H1 (cell line): ENCODE measurements at regions not wholly inside any gene's neighbourhood (a gene's known extent, or its start where the extent isn't known, plus 50 kb on each side); places are given as distances from the start of the nearest gene placed in this dataset.

Experiments
- CTCF ChIA-PET: fragments of 300-600 bp; sonication (Branson Sonifier 250); formaldehyde crosslinking; loops from one replicate; lab custom pipeline; 2021; ENCODE audit not compliant: partially characterized antibody; lab: Charles Lee
- POLR2A ChIA-PET: fragments of 300-600 bp; sonication (Branson Sonifier 250); formaldehyde crosslinking; loops from one replicate; lab custom pipeline; 2021; ENCODE audit warnings: inconsistent platforms; ENCODE audit not compliant: partially characterized antibody; lab: Charles Lee
- DNase-seq, 2 experiments: peaks; one replicate each; pipeline versions ENCODE4 v3.0.0 to v3.0.0-alpha.2; 2010 to 2022; ENCODE audit warnings: low spot score in 2 of 2, low read depth in 1 of 2, mixed read lengths in 1 of 2
- FAIRE-seq: peaks from 2 replicates; lab custom pipeline; 2011; peaks lifted over from hg19 to GRCh38; lab: Jason Lieb, UNC
- H2AFZ ChIP-seq: 2 replicates; pipeline ENCODE4 v1.8.1; 2012; ENCODE audit warnings: low read length, inconsistent platforms
- H2AK5ac ChIP-seq: 2 replicates; pipeline ENCODE4 v1.6.1; 2013; ENCODE audit warnings: low read depth, low read length
- H2BK120ac ChIP-seq: replicated peaks from 2 replicates; pipeline ENCODE3; 2013; ENCODE audit warnings: low read depth, low read length, inconsistent platforms
- H2BK12ac ChIP-seq: 2 replicates; pipeline ENCODE4 v1.6.1; 2013; ENCODE audit warnings: low read depth, low read length
- H2BK15ac ChIP-seq: 2 replicates; pipeline ENCODE4 v1.6.1; 2013; ENCODE audit warnings: low read length
- H2BK20ac ChIP-seq: 2 replicates; pipeline ENCODE4 v1.6.1; 2013; ENCODE audit warnings: low read length
- H2BK5ac ChIP-seq: 2 replicates; pipeline ENCODE4 v1.6.1; 2013; ENCODE audit warnings: low read depth, low read length
- H3K14ac ChIP-seq: 2 replicates; pipeline ENCODE4 v1.6.1; 2013; ENCODE audit warnings: inconsistent platforms; ENCODE audit not compliant: insufficient read length
- H3K18ac ChIP-seq: 2 replicates; pipeline ENCODE4 v1.6.1; 2013; ENCODE audit warnings: low read length; ENCODE audit errors: extremely low read depth
- H3K23ac ChIP-seq: 2 replicates; pipeline ENCODE4 v1.6.1; 2013; ENCODE audit warnings: inconsistent platforms; ENCODE audit not compliant: insufficient read length
- H3K23me2 ChIP-seq: 2 replicates; pipeline ENCODE4 v1.6.1; 2013; ENCODE audit warnings: low read depth, low read length
- H3K27ac ChIP-seq: 2 replicates; pipeline ENCODE4 v1.6.1; 2011; ENCODE audit warnings: low read depth, low read length, inconsistent platforms
- H3K27me3 ChIP-seq, 4 experiments: replicated peaks in 1 of 4; 1 replicate in 1 of 4; 2 replicates in 3 of 4; pipeline versions ENCODE4 v1.6.1 to v1.8.1; 2011 to 2013; ENCODE audit warnings: low read length in 3 of 4, mild to moderate bottlenecking in 3 of 4, inconsistent platforms in 2 of 4, mixed read lengths in 2 of 4, moderate library complexity in 1 of 4; ENCODE audit not compliant: control insufficient read depth in 3 of 4, insufficient read depth in 3 of 4; ENCODE audit errors: extremely low read depth in 1 of 4
- H3K36me3 ChIP-seq, 4 experiments: 2 replicates each; pipeline versions ENCODE4 v1.6.1 to v1.8.1; 2011 to 2013; ENCODE audit warnings: mild to moderate bottlenecking in 4 of 4, low read length in 3 of 4, moderate library complexity in 2 of 4, control low read depth in 1 of 4, inconsistent platforms in 1 of 4; ENCODE audit not compliant: insufficient read depth in 4 of 4, control insufficient read depth in 2 of 4
- H3K4ac ChIP-seq: replicated peaks from 2 replicates; pipeline ENCODE3; 2013; ENCODE audit warnings: low read length, low read depth, mixed read lengths, inconsistent platforms; ENCODE audit not compliant: insufficient read length
- H3K4me1 ChIP-seq, 4 experiments: replicated peaks in 1 of 4; 1 replicate in 1 of 4; 2 replicates in 3 of 4; pipeline versions ENCODE4 v1.6.1 to v1.8.1; 2011 to 2013; ENCODE audit warnings: low read length in 3 of 4, inconsistent platforms in 2 of 4, mixed read lengths in 1 of 4; ENCODE audit not compliant: insufficient read depth in 4 of 4, control insufficient read depth in 3 of 4
- H3K4me2 ChIP-seq, 2 experiments: 2 replicates each; pipeline versions ENCODE4 v1.6.1 to v1.8.1; 2011 to 2013; ENCODE audit warnings: low read depth in 2 of 2, low read length in 2 of 2, control low read depth in 1 of 2, inconsistent platforms in 1 of 2, mild to moderate bottlenecking in 1 of 2; ENCODE audit not compliant: insufficient read depth in 1 of 2
- H3K4me3 ChIP-seq, 4 experiments: fragments of 200-600, 300-600 bp in 1 of 4; sonication (generic), shearing (Covaris generic), sonication (Bioruptor Twin) in 1 of 4; 2 replicates each; pipeline versions ENCODE4 v1.5.1 to v1.8.1; 2011 to 2016; ENCODE audit warnings: low read length in 4 of 4, low read depth in 3 of 4, control low read depth in 2 of 4, inconsistent platforms in 2 of 4, mild to moderate bottlenecking in 2 of 4, mixed read lengths in 1 of 4, moderate library complexity in 1 of 4; ENCODE audit not compliant: insufficient read depth in 2 of 4; ENCODE audit errors: extremely low read depth in 1 of 4
- H3K56ac ChIP-seq: replicated peaks from 2 replicates; pipeline ENCODE3; 2013; ENCODE audit warnings: low read depth, mild to moderate bottlenecking, mixed read lengths, low read length, inconsistent platforms; ENCODE audit not compliant: insufficient read length
- H3K79me1 ChIP-seq: 2 replicates; pipeline ENCODE4 v1.6.1; 2013; ENCODE audit warnings: low read depth, low read length, control low read depth
- H3K79me2 ChIP-seq, 2 experiments: 2 replicates each; pipeline versions ENCODE4 v1.6.1 to v1.8.1; 2012 to 2013; ENCODE audit warnings: low read length in 2 of 2, mild to moderate bottlenecking in 2 of 2, inconsistent platforms in 1 of 2; ENCODE audit not compliant: insufficient read depth in 2 of 2, control insufficient read depth in 1 of 2
- H3K9ac ChIP-seq, 4 experiments: replicated peaks in 1 of 4; 1 replicate in 1 of 4; 2 replicates in 3 of 4; pipeline versions ENCODE4 v1.6.1 to v1.8.1; 2011 to 2013; ENCODE audit warnings: low read depth in 3 of 4, low read length in 3 of 4, control low read depth in 2 of 4, mild to moderate bottlenecking in 2 of 4, moderate library complexity in 2 of 4, inconsistent platforms in 1 of 4; ENCODE audit errors: extremely low read depth in 1 of 4
- H3K9me3 ChIP-seq, 2 experiments: 2 replicates each; pipeline versions ENCODE4 v1.6.1 to v1.8.1; 2012 to 2013; ENCODE audit warnings: mild to moderate bottlenecking in 2 of 2, moderate library complexity in 2 of 2, control low read depth in 1 of 2, inconsistent platforms in 1 of 2, low read depth in 1 of 2, low read length in 1 of 2, mixed read lengths in 1 of 2; ENCODE audit not compliant: insufficient read depth in 2 of 2
- H4K20me1 ChIP-seq, 2 experiments: replicated peaks in 1 of 2; 2 replicates each; pipeline versions ENCODE3 to v1.8.1; 2011 to 2013; ENCODE audit warnings: inconsistent platforms in 2 of 2, low read length in 2 of 2, mild to moderate bottlenecking in 1 of 2; ENCODE audit not compliant: insufficient read depth in 2 of 2, control insufficient read depth in 1 of 2
- H4K5ac ChIP-seq: 2 replicates; pipeline ENCODE4 v1.6.1; 2013; ENCODE audit warnings: low read length, low read depth, mixed read lengths, inconsistent platforms; ENCODE audit not compliant: insufficient read length
- H4K8ac ChIP-seq: 2 replicates; pipeline ENCODE4 v1.8.0; 2013; ENCODE audit warnings: mild to moderate bottlenecking, moderate library complexity, low read length, inconsistent platforms; ENCODE audit not compliant: insufficient read depth; ENCODE audit errors: extremely low read depth
- H4K91ac ChIP-seq: replicated peaks from 2 replicates; pipeline ENCODE3; 2013; ENCODE audit warnings: low read length, mixed read lengths, inconsistent platforms; ENCODE audit not compliant: insufficient read length
- ASH2L ChIP-seq: fragments of 200-600, 300-600 bp; sonication (generic); IDR thresholded peaks from one replicate; pipeline ENCODE4 v1.7.1; 2017; ENCODE audit warnings: low read length
- ATF2 ChIP-seq: IDR thresholded peaks from 2 replicates; pipeline ENCODE4 v1.6.1; 2012; ENCODE audit warnings: low read length, inconsistent platforms
- ATF3 ChIP-seq: IDR thresholded peaks from 2 replicates; pipeline ENCODE4 v1.6.1; 2011; ENCODE audit warnings: low read depth, mild to moderate bottlenecking, low read length; ENCODE audit not compliant: insufficient read depth
- BACH1 ChIP-seq: IDR thresholded peaks from 2 replicates; pipeline ENCODE4 v1.6.1; 2012; ENCODE audit warnings: low read length, improper control_type of control experiment
- CHD2 ChIP-seq: IDR thresholded peaks from 2 replicates; pipeline ENCODE4 v1.6.1; 2012; ENCODE audit warnings: low read length, improper control_type of control experiment
- EGR1 ChIP-seq: IDR thresholded peaks from 2 replicates; pipeline ENCODE4 v1.6.1; 2011; ENCODE audit warnings: low read depth, low read length, borderline replicate concordance
- FOSL1 ChIP-seq: IDR thresholded peaks from 2 replicates; pipeline ENCODE4 v1.6.1; 2011; ENCODE audit warnings: mild to moderate bottlenecking, low read depth, low read length, moderate library complexity; ENCODE audit not compliant: insufficient read depth
- GABPA ChIP-seq: IDR thresholded peaks from 2 replicates; pipeline ENCODE4 v1.6.1; 2011; ENCODE audit warnings: mild to moderate bottlenecking, low read length, moderate library complexity, borderline replicate concordance; ENCODE audit not compliant: insufficient read depth
- GTF2F1 ChIP-seq: IDR thresholded peaks from 2 replicates; pipeline ENCODE4 v1.6.1; 2012; ENCODE audit warnings: low read depth, low read length, improper control_type of control experiment, borderline replicate concordance
- HDAC2 ChIP-seq, 2 experiments: fragments of 300-600 bp in 1 of 2; sonication (generic) in 1 of 2; IDR thresholded peaks; 2 replicates each; pipeline ENCODE4 v1.6.1; 2011 to 2012; ENCODE audit warnings: low read depth in 2 of 2, low read length in 2 of 2, mild to moderate bottlenecking in 2 of 2, moderate library complexity in 2 of 2, borderline replicate concordance in 1 of 2, inconsistent platforms in 1 of 2
- SP1 ChIP-seq: IDR thresholded peaks from 2 replicates; pipeline ENCODE4 v1.6.1; 2011; ENCODE audit warnings: low read depth, low read length
- TBP ChIP-seq: IDR thresholded peaks from 2 replicates; pipeline ENCODE4 v1.6.1; 2011; ENCODE audit warnings: low read depth, low read length, improper control_type of control experiment
- WGBS, 2 experiments: shearing (Covaris generic) in 1 of 2; methylation state at CpG; one replicate each; pipeline versions ENCODE4 v1.1.6 to v1.1.7; 2013 to 2015; ENCODE audit warnings: low lambda C conversion rate in 2 of 2, mixed read lengths in 2 of 2, inconsistent platforms in 1 of 2, low coverage in 1 of 2, missing lambda C conversion rate in 1 of 2; ENCODE audit not compliant: insufficient replicate concordance in 2 of 2, insufficient coverage in 1 of 2, insufficient read length in 1 of 2; ENCODE audit errors: extremely low coverage in 1 of 2, missing lambda C conversion rate in 1 of 2; 5-methylcytosine and 5-hydroxymethylcytosine counted together

- Histone ChIP-seq H4K5ac (no peak overlapping the region), H4K20me1 (no peaks in the 10 kb centered on the region), H4K91ac (no peak overlapping the region), H3K27ac (no peak overlapping the region), H4K8ac (no peak overlapping the region), H3K56ac (no peak overlapping the region), H3K4me3 (no peak overlapping the region), H3K23me2 (no peaks in the 10 kb centered on the region), H2BK120ac (no peak overlapping the region), H3K27me3 (no peaks in the 10 kb centered on the region), H2BK12ac (no peak overlapping the region), H2AK5ac (no peak overlapping the region), H3K4me2 (no peak overlapping the region), H3K18ac (no peak overlapping the region), H3K79me1 (no peaks in the 10 kb centered on the region), H3K14ac (no peak overlapping the region), H3K9me3 (no peaks in the 10 kb centered on the region), H3K79me2 (no peaks in the 10 kb centered on the region), H3K23ac (no peak overlapping the region), H3K4me1 (no peaks in the 10 kb centered on the region), H3K9ac (no peak overlapping the region), H2BK20ac (no peak overlapping the region), H2BK15ac (no peak overlapping the region), H2AFZ (no peak overlapping the region), H3K36me3 (no peaks in the 10 kb centered on the region), H2BK5ac (no peak overlapping the region), H3K4ac (no peak overlapping the region)
- ChIA-PET POLR2A (no interaction called here), CTCF (interaction anchor here (0.6 to 1.5 kb wide), 2 partner anchors 169 to 288 kb away, joined by 4 to 6 read pairs; no protein-coding TSS in a partner anchor)
- DNase-seq: no peak
- no peak for FAIRE-seq
- WGBS, 2 experiments: 89% methylated on average over 2 of the region's 2 CpGs; no CpG with 5 or more reads in 1 of the 2 experiments
- TF ChIP-seq CHD2 (no peak), GABPA (no peak), TBP (no peak), ASH2L (no peak), SP1 (no peak), GTF2F1 (no peak), BACH1 (no peak), FOSL1 (no peak), ATF3 (no peak), ATF2 (no peak), HDAC2 (IDR thresholded peaks at IDR 0.05; ENCODE audit: borderline replicate concordance in 1 of 2, low read depth in 2 of 2, low read length in 2 of 2) (no peak), EGR1 (no peak)
Observed at GRCh38 chr2:180413336-180413735, 406.2 kb upstream of the CWC22 start.
